ENCODE measurements at regions not wholly inside any gene's neighbourhood (a gene's known extent, or its start where the extent isn't known, plus 50 kb on each side); places are given as distances from the start of the nearest gene placed in this dataset.
"Not testable (repeated sequence)": the region's sequence is repeated elsewhere in the genome, so short reads cannot be mapped to it uniquely, and the experiment has no call there.

GRCh38 chr20:17836303-17836861, 132.2 kb downstream of the SNX5 start:
- no peak for DNase-seq (ENCODE audit: low read depth)

GRCh38 chr20:17835934-17836300, 132.7 kb downstream of the SNX5 start:
- no peak for DNase-seq (ENCODE audit: low read depth)

- no peak for DNase-seq (ENCODE audit: low read depth)
These were observed 133.2 kb downstream of the SNX5 start for GRCh38 chr20:17835240-17835933.

- DNase-seq (ENCODE audit: low read depth): no peak
These were observed 133.8 kb downstream of the SNX5 start for GRCh38 chr20:17834804-17835203.

- DNase-seq (ENCODE audit: low read depth): no peak
These were observed 133.4 kb downstream of the BANF2 start for GRCh38 chr20:17833036-17833674.

DNA sequence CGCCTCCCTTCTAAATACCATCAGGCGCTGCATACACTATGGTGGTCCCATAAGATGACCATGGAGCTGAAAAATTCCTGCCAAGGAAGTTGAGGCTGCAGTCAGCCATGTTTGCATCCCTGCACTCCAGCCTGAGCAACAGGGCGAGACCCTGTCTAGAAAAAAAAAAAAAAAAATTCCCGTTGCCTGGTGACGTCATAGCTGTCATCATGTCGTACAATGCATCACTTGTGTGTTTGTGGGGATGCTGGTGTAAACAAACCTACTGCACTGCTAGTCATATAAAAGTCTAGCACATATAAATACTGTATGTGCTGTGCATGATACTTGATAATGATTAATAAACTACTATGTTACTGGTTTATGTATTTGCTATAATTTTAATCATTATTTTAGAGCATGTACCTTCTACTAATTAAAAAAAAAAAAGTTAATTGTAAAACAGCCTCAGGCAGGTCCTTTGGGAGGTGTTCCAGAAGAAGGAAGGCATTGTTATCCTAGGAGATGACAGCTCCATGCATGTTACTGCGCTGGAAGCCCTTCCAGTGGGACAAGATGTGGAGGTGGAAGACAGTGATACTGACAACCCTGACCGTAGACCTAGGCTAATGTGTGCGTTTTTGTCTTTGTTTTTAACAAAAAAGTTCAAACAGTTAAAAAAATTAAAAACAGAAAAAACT, 132.6 kb downstream of the BANF2 start:
- DNase-seq (ENCODE audit: low read depth): no peak

GRCh38 chr20:17828598-17829144, 128.9 kb downstream of the BANF2 start:
- DNase-seq (ENCODE audit: low read depth): no peak

DNA sequence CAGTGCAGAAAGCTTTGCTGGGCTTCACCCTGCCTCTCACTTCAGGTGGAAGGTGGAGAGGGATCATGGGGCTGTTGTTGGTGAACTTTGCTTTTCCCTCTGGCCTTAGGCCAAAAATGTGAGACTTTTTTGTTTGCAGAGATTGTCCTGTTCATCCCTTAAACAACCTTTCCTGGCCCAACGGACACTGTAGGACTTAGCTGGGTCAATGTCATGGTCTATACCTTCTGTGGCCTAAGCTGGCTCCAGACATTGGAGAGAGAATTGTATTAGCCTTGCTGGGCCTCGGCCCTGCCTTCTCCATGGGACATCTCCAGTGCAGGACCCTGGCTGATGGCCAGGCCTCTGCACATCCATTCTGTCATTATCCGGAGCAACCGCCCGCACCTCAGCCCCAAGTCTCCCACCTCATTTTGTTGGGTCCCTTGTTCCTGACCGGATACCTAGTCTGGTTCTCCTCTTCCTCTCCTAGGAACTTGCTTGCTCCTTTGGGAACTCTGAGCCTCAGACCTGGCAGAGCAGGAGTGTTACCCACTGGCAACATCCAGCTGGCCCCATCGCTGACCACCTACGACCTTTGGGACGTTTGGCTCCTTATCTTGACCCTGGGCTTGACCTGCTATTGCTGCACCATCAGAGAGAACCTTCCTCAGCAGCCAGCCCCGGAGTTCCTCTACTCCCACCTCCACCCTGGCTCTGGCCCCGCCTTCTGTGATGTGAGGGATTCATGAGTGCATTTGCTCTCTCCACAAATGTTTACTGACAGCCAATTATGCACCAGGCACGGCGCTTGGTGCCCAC, 128.2 kb downstream of the BANF2 start:
- DNase-seq (ENCODE audit: low read depth): no peak

GRCh38 chr20:17827079-17827478, 127.3 kb downstream of the BANF2 start:
- DNase-seq (ENCODE audit: low read depth): no peak

GRCh38 chr20:17825960-17826843, 126.4 kb downstream of the BANF2 start:
- no peak for DNase-seq (ENCODE audit: low read depth)

DNA sequence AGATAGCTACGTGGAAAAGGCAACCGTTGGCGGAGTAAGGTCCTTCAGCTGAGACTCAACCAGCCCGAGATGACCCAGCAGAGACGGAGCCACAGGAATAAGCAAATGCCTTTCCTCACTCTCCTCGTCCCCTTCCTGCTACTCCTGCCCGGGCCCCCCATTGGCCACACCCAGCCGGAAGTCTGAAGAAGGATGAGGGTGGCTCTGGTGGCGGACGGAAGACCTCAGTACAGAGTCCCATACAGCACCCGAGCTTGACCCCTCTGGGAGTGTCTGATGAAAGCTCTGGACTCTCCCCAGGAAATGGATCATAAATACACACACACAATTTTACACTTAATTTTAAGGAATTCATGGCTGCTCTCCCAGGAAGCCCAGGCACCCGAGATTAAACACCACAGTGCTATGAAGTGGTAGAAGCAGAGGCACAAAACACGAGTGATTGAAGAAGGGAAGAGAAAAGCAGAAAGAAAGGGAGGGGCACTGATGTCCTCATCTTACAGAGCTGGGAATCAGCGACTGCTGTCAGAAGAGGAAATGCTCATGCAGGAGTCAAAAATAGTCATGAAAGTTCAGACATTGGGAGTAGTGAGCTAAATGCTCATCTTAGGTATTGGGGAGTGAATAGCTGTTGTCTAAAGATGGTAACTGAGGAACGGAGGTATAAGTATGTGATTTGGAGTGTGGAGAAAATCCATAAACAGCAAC, 125.6 kb downstream of the BANF2 start:
- no peak for DNase-seq (ENCODE audit: low read depth)

DNA sequence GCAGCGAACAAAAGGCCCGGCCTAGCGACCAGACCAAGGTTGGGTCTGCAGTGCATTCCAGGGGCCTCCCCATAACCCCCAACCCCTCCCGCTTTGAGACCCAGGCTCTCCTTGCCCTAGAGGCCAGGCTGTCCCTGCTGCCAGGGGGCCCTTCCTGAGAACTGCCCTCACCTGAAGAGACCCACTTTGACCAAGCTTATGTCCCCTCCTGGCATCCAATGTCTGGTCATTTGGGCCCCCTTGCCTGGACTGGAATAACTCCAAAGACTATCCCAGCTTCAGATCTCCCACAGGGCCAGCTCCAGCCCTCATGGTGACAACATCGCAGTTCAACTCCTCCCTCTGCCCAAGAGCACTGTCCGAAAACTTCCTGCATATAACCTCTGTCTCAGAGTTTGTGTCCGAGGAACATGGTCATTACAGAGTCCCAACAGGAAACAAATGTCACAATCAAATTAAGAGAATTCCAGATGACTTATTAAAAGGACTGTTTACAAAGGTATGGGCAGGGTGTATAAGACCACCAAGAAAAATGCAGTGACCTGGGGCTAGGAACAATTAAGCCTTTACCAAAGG, 125.0 kb downstream of the BANF2 start:
- no peak for DNase-seq (ENCODE audit: low read depth)

DNA sequence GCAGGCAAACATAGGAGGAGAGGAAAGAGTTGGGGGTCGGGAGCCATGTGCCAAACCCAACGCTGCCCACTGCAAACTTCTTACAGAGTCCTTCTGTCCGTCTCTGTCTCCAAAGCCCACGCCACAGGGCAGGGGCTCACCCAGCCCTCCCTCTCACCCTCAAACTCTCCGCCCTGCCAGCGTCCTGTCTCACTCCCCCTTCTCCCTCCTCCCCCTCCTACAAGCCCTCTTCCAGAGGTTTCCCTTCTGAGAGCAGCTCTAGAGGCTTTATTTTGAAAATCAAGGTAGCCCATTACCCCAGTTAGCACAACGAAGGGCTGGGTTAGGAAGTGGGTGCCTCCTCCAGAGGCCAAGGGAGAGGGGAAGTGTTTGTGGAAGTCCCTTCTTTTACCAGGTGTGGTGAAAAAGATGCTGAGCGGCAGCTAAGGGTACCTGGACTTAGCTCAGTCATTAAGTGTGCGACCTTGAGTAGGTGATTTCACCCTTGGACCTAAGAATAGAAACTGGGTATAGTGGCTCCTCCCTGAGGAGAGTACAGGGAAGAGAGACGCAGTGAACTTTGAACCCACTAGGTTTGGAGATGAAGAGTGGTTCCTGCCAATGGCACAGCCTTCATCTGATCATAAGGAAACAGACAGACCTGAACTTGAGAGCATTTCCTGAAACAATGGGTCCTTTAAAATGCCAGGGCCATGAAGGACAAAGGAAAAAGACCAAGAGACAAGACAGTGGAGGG, 123.8 kb downstream of the BANF2 start:
- DNase-seq (ENCODE audit: low read depth): no peak

DNA sequence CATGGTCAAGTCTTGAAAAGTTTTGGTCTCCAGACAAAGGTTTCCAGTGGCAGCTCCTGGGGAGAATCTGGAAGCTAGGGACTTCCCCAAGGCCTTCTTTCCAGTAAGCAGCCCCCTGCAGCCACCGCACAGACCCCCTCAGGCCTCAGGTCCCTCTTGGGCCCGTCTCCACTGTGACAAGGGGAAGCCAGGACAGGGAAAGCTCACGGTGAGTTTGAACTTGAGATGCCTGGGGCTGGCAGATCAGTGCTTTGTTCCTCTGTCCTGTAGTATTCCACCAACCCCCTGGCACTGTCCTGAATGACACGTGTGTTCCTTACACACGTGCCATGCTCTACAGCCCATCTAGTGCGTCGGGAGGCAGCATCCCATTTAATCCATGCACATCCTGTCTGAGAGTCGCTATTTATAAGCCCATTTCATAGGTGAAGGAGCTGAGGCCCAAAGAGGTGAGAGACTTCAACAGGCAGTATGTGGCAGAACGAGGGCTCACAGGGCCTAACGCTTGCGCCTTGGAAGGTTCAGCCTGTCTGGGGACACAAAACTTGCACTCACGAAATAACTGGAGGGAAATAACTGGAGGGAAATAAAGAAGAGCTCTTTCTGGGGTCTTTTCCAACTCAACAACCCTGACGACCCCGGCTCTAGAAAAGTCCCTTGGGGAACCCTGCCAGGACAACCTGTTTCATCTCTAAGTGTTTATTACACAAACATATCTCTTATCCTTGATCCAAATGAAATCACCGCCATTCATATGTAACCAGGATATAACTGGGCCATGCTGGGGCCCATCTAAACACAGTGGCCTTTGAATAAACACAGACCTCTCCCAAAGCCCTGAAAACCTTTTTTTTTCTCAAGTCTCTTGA, 123.0 kb downstream of the BANF2 start:
- DNase-seq (ENCODE audit: low read depth): no peak

GRCh38 chr20:17822039-17822438, 122.3 kb downstream of the BANF2 start:
- DNase-seq (ENCODE audit: low read depth): no peak

DNA sequence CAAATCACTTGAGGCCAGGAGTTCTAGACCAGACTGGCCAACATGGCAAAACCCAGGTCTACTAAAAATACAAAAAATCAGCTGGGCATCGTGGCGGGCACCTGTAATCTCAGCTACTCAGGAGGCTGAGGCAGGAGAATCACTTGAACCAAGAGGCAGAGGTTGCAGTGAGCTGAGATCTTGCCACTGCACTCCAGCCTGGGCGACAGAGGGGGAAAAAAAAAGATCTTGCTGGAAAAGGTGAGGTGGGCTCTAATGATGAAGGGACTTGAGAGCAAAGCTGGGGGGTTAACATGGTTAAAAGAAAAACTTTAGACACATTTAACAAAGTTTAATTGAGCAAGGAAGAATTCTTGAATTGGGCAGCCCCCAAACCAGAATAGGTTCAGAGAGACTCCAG, 121.8 kb downstream of the BANF2 start:
- DNase-seq (ENCODE audit: low read depth): not testable (repeated sequence)

- DNase-seq (ENCODE audit: low read depth): no peak
These were observed 119.8 kb downstream of the BANF2 start for GRCh38 chr20:17819395-17820093.

DNA sequence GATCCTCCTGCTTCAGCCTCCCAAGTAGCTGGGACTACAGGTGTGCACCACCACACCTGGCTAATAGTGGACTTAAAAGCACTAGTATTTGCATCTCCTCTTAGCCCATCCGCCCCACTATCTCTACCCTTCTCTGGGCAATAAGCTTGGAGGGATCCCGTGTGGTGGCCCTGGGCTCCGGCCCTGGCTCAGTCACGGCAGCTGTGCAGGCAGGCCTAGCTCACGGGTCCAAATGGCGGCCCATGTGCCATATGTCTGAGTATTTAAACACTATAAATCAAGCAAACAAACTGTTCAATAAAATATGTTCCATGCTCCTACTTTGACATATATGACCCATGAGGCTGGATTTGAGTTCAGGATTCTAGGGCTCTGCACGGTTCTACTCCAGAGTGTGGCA, 118.4 kb downstream of the BANF2 start:
- DNase-seq (ENCODE audit: low read depth): no peak
